Mesendoderm (in vitro differentiated cells): ENCODE measurements at regions not wholly inside any gene's neighbourhood (a gene's known extent, or its start where the extent isn't known, plus 50 kb on each side); places are given as distances from the start of the nearest gene placed in this dataset.
"Not testable (repeated sequence)": the region's sequence is repeated elsewhere in the genome, so short reads cannot be mapped to it uniquely, and the experiment has no call there.

ENCODE experiments used
- DNase-seq: peaks from one replicate; pipeline ENCODE4 v3.0.0; 2013
- H2AK5ac ChIP-seq: 2 replicates; pipeline ENCODE4 v1.6.1; 2013; ENCODE audit warnings: low read length, inconsistent platforms
- H2BK120ac ChIP-seq: 2 replicates; pipeline ENCODE4 v1.6.1; 2013; ENCODE audit warnings: low read depth, mild to moderate bottlenecking, low read length, moderate library complexity, mixed read lengths
- H2BK15ac ChIP-seq: replicated peaks from 2 replicates; pipeline ENCODE4 v1.6.1; 2013; ENCODE audit warnings: low read depth, mild to moderate bottlenecking, moderate library complexity
- H2BK5ac ChIP-seq: 2 replicates; pipeline ENCODE4 v1.6.1; 2013; ENCODE audit warnings: low read length, inconsistent platforms
- H3K18ac ChIP-seq: 2 replicates; pipeline ENCODE4 v1.6.1; 2013; ENCODE audit warnings: mild to moderate bottlenecking, low read length, mixed read lengths
- H3K23ac ChIP-seq: one replicate; pipeline ENCODE4 v1.6.1; 2013; ENCODE audit warnings: low read length
- H3K27ac ChIP-seq: 2 replicates; pipeline ENCODE4 v1.5.1; 2013; ENCODE audit warnings: low read depth, mild to moderate bottlenecking, inconsistent platforms, low read length, moderate library complexity
- H3K27me3 ChIP-seq: 2 replicates; pipeline ENCODE4 v1.6.1; 2013; ENCODE audit warnings: low read length, control low read depth, mild to moderate bottlenecking, inconsistent platforms; ENCODE audit not compliant: insufficient read depth, poor library complexity
- H3K36me3 ChIP-seq: 2 replicates; pipeline ENCODE4 v1.6.1; 2013; ENCODE audit warnings: low read length, inconsistent platforms; ENCODE audit not compliant: control insufficient read depth, insufficient read depth
- H3K4ac ChIP-seq: one replicate; pipeline ENCODE4 v1.6.1; 2013; ENCODE audit warnings: low read depth, mild to moderate bottlenecking, low read length, moderate library complexity
- H3K4me1 ChIP-seq: 2 replicates; pipeline ENCODE4 v1.6.1; 2013; ENCODE audit warnings: low read depth, low read length, inconsistent platforms; ENCODE audit not compliant: control insufficient read depth
- H3K4me2 ChIP-seq: 2 replicates; pipeline ENCODE4 v1.6.1; 2013; ENCODE audit warnings: low read length
- H3K4me3 ChIP-seq: 2 replicates; pipeline ENCODE4 v1.5.1; 2013; ENCODE audit warnings: mild to moderate bottlenecking, low read length
- H3K56ac ChIP-seq: one replicate; pipeline ENCODE4 v1.6.1; 2013; ENCODE audit warnings: low read length
- H3K79me1 ChIP-seq: 2 replicates; pipeline ENCODE4 v1.6.1; 2013; ENCODE audit warnings: low read length, inconsistent platforms
- H3K79me2 ChIP-seq: 2 replicates; pipeline ENCODE4 v1.6.1; 2013; ENCODE audit warnings: mild to moderate bottlenecking, low read length; ENCODE audit not compliant: control insufficient read depth, insufficient read depth
- H3K9ac ChIP-seq: 2 replicates; pipeline ENCODE4 v1.6.1; 2013; ENCODE audit warnings: low read length, inconsistent platforms
- H4K5ac ChIP-seq: one replicate; pipeline ENCODE4 v1.6.1; 2013; ENCODE audit warnings: low read length
- H4K8ac ChIP-seq: one replicate; pipeline ENCODE4 v1.6.1; 2013; ENCODE audit warnings: low read depth, mild to moderate bottlenecking, control low read depth, low read length, moderate library complexity
- WGBS: extraction: QIAGEN DNeasy Blood & Tissue Kit; methylation state at CpG from one replicate; pipeline ENCODE4 v1.1.7; 2013; ENCODE audit warnings: low lambda C conversion rate, missing lambda C conversion rate; ENCODE audit not compliant: insufficient coverage; ENCODE audit errors: extremely low coverage; 5-methylcytosine and 5-hydroxymethylcytosine counted together

DNA sequence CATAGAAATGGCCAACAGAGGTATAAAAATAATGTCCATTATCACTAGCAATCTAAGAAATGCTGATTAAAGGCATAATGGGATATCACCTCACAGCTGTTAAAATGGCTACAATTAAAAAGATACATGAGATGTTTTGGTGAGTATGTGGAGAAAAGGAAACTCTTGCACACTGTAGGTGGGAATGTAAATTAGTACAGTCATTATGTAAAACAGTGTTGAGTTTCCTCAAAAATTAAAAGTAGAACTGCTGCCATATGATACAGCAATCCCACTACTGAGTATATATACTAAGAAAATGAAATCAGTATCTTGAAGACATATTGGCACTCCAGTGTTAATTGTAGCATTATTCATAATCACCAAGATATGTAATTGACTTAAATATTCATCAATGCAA, 982.2 kb upstream of the EPHA6 start:
- no peak overlapping the region for H2BK15ac ChIP-seq
- no peak overlapping the region for H3K4ac ChIP-seq
- H3K79me1 ChIP-seq, result no peaks in the 10 kb centered on the region
- H3K4me2 ChIP-seq, result no peak overlapping the region
- no peak overlapping the region for H4K5ac ChIP-seq
- H2BK5ac ChIP-seq, result no peak overlapping the region
- H3K79me2 ChIP-seq, result no peaks in the 10 kb centered on the region
- no peak overlapping the region for H3K56ac ChIP-seq
- no peak overlapping the region for H4K8ac ChIP-seq
- no peak overlapping the region for H2BK120ac ChIP-seq
- no peak overlapping the region for H3K23ac ChIP-seq
- H3K4me3 ChIP-seq, result no peak overlapping the region
- DNase-seq, result no peak
- H3K18ac ChIP-seq, result no peak overlapping the region
- no peak overlapping the region for H2AK5ac ChIP-seq
- no peak overlapping the region for H3K9ac ChIP-seq
- H3K36me3 ChIP-seq, result no peaks in the 10 kb centered on the region
- no peaks in the 10 kb centered on the region for H3K27me3 ChIP-seq
- H3K4me1 ChIP-seq, result no peaks in the 10 kb centered on the region
- no peak overlapping the region for H3K27ac ChIP-seq

- H4K8ac ChIP-seq, H3K27me3 ChIP-seq, H3K27ac ChIP-seq, H3K79me1 ChIP-seq, H3K4me1 ChIP-seq, H3K18ac ChIP-seq, H3K4ac ChIP-seq, H2BK5ac ChIP-seq, H3K4me3 ChIP-seq, H3K56ac ChIP-seq, H2BK120ac ChIP-seq, H2BK15ac ChIP-seq, H3K4me2 ChIP-seq, H2AK5ac ChIP-seq, H3K9ac ChIP-seq, H3K79me2 ChIP-seq, H4K5ac ChIP-seq, H3K36me3 ChIP-seq, H3K23ac ChIP-seq, DNase-seq: not testable (repeated sequence)
- no CpG with 5 or more reads among the region's 9 CpGs for WGBS
Measured at GRCh38 chr3:95860628-95861027, 953.8 kb upstream of the EPHA6 start.

DNA sequence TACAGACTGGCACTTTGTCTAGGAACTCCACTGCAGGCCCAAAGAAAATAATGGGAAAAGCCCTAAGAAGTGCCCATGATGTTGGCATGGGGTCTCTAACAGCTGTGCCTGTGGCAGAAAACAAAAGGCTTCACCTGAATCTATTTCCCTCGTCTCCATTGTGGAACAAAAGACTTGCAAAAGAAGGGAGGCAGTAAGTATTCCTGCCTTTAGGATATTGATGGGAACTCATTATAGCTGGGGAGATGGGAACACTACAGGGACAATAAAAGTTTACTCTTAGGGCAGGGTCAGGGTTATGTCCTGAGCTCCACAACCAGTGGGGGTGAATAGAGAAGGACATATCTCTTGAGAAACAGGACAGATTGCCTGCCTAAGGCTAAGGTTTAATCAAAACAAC, 930.6 kb upstream of the EPHA6 start:
- H2AK5ac ChIP-seq, result no peak overlapping the region
- no peaks in the 10 kb centered on the region for H3K36me3 ChIP-seq
- no peak overlapping the region for H3K4ac ChIP-seq
- whole genome bisulfite sequencing, result no CpG with 5 or more reads among the region's 1 CpG
- no peaks in the 10 kb centered on the region for H3K27me3 ChIP-seq
- H3K4me2 ChIP-seq, result no peak overlapping the region
- H3K79me1 ChIP-seq, result no peaks in the 10 kb centered on the region
- no peak overlapping the region for H2BK120ac ChIP-seq
- H2BK15ac ChIP-seq, result no peak overlapping the region
- H3K56ac ChIP-seq, result no peak overlapping the region
- no peak overlapping the region for H3K9ac ChIP-seq
- H2BK5ac ChIP-seq, result no peak overlapping the region
- no peak overlapping the region for H3K23ac ChIP-seq
- no peak overlapping the region for H3K18ac ChIP-seq
- H3K79me2 ChIP-seq, result no peaks in the 10 kb centered on the region
- no peak overlapping the region for H3K4me3 ChIP-seq
- H3K4me1 ChIP-seq, result no peaks in the 10 kb centered on the region
- no peak overlapping the region for H4K5ac ChIP-seq
- H4K8ac ChIP-seq, result no peak overlapping the region
- H3K27ac ChIP-seq, result no peak overlapping the region
- DNase-seq, result no peak

- no peak overlapping the region for H3K18ac ChIP-seq
- H3K4me3 ChIP-seq, result no peak overlapping the region
- no peak overlapping the region for H3K56ac ChIP-seq
- H2AK5ac ChIP-seq, result no peak overlapping the region
- H3K23ac ChIP-seq, result no peak overlapping the region
- H2BK15ac ChIP-seq, result no peak overlapping the region
- no CpG with 5 or more reads among the region's 1 CpG for WGBS
- no peaks in the 10 kb centered on the region for H3K4me1 ChIP-seq
- no peaks in the 10 kb centered on the region for H3K27me3 ChIP-seq
- no peak overlapping the region for H3K4ac ChIP-seq
- H3K9ac ChIP-seq, result no peak overlapping the region
- no peaks in the 10 kb centered on the region for H3K79me2 ChIP-seq
- no peak overlapping the region for H4K5ac ChIP-seq
- DNase-seq, result no peak
- no peak overlapping the region for H3K27ac ChIP-seq
- H2BK120ac ChIP-seq, result no peak overlapping the region
- no peaks in the 10 kb centered on the region for H3K36me3 ChIP-seq
- H4K8ac ChIP-seq, result no peak overlapping the region
- H3K79me1 ChIP-seq, result no peaks in the 10 kb centered on the region
- no peak overlapping the region for H3K4me2 ChIP-seq
- no peak overlapping the region for H2BK5ac ChIP-seq
Measured at GRCh38 chr3:95886616-95887015, 927.8 kb upstream of the EPHA6 start.

GRCh38 chr3:95887114-95887513, 927.3 kb upstream of the EPHA6 start:
- DNase-seq, result no peak
- Histone ChIP-seq H2BK15ac (no peak overlapping the region), H3K79me2 (no peaks in the 10 kb centered on the region), H3K56ac (no peak overlapping the region), H3K9ac (no peak overlapping the region), H3K36me3 (no peaks in the 10 kb centered on the region), H3K4me3 (no peak overlapping the region), H3K4me2 (no peak overlapping the region), H3K27ac (no peak overlapping the region), H3K27me3 (no peaks in the 10 kb centered on the region), H4K5ac (no peak overlapping the region), H2BK5ac (no peak overlapping the region), H3K4me1 (no peaks in the 10 kb centered on the region), H3K4ac (no peak overlapping the region), H2AK5ac (no peak overlapping the region), H3K23ac (no peak overlapping the region), H2BK120ac (no peak overlapping the region), H3K18ac (no peak overlapping the region), H4K8ac (no peak overlapping the region), H3K79me1 (no peaks in the 10 kb centered on the region)
- no CpG with 5 or more reads among the region's 2 CpGs for WGBS

DNA sequence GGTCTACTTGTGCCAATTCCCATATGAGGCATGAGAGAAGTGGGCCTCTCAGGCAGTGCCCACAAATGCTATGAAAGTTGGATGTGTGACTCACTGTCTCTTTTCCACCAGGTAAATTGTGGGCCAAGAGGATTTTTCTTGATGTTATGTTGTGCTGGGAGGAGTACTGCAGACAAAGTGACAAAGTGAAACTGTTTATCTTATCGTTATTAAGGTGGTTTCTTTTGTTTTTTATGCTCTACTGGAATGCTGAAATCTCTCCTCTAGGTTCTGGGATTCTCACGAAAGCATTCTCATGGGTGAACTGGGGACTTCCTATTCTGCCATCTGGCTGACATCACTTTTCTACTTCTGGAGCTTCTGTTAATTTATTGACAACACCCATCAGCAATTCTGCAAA, 919.6 kb upstream of the EPHA6 start:
- H2BK120ac ChIP-seq, result no peak overlapping the region
- no peaks in the 10 kb centered on the region for H3K4me1 ChIP-seq
- no peak overlapping the region for H3K18ac ChIP-seq
- no peak overlapping the region for H3K4me2 ChIP-seq
- H3K27ac ChIP-seq, result no peak overlapping the region
- H2BK5ac ChIP-seq, result no peak overlapping the region
- H3K79me2 ChIP-seq, result no peaks in the 10 kb centered on the region
- H3K36me3 ChIP-seq, result no peaks in the 10 kb centered on the region
- no peak overlapping the region for H3K4me3 ChIP-seq
- H2BK15ac ChIP-seq, result no peak overlapping the region
- no peaks in the 10 kb centered on the region for H3K27me3 ChIP-seq
- no peak overlapping the region for H3K23ac ChIP-seq
- no peak overlapping the region for H2AK5ac ChIP-seq
- no peak overlapping the region for H3K4ac ChIP-seq
- no CpG with 5 or more reads among the region's 2 CpGs for WGBS
- no peak overlapping the region for H3K9ac ChIP-seq
- no peaks in the 10 kb centered on the region for H3K79me1 ChIP-seq
- H4K8ac ChIP-seq, result no peak overlapping the region
- no peak for DNase-seq
- no peak overlapping the region for H4K5ac ChIP-seq
- no peak overlapping the region for H3K56ac ChIP-seq
